ENCODE measurements at regions not wholly inside any gene's neighbourhood (a gene's known extent, or its start where the extent isn't known, plus 50 kb on each side); places are given as distances from the start of the nearest gene placed in this dataset.

- TF ChIP-seq TAF7 (optimal IDR thresholded peaks at IDR 0.05; ENCODE audit: borderline replicate concordance, low read depth, low read length) (no peak), SRF (IDR thresholded peaks at IDR 0.05; ENCODE audit: low read depth, low read length) (no peak), CHD1 (IDR thresholded peaks at IDR 0.05; ENCODE audit: low read depth, low read length) (no peak), SIX5 (IDR thresholded peaks at IDR 0.05; ENCODE audit: low read depth, low read length) (no peak)
Observed at GRCh38 chr11:92804388-92804966, 165.0 kb upstream of the MTNR1B start (continued).
